SK-N-SH treated with all-trans-retinoic acid at 6 μM for 48 hours (cell line): ENCODE measurements at regions not wholly inside any gene's neighbourhood (a gene's known extent, or its start where the extent isn't known, plus 50 kb on each side); places are given as distances from the start of the nearest gene placed in this dataset.

Experiments
- ATAC-seq: fragments of 200-7000 bp; cut with Tn5 transposase; 3 replicates; pipeline ENCODE4 v1.9.1; 2020; ENCODE audit warnings: mild to moderate bottlenecking, moderate library complexity
- ARNTL ChIP-seq: fragments of 450-650 bp; formaldehyde crosslinking; IDR thresholded peaks from 2 replicates; pipeline ENCODE4 v1.5.0; 2020; ENCODE audit warnings: low read depth, mild to moderate bottlenecking, moderate library complexity, borderline replicate concordance
- BACH2 ChIP-seq: fragments of 250-450 bp; sonication (Bioruptor Pico); IDR thresholded peaks from 2 replicates; pipeline ENCODE4 v1.9.0; 2021; ENCODE audit warnings: mild to moderate bottlenecking, borderline replicate concordance
- CSDC2 ChIP-seq: fragments of 250-450 bp; sonication (Bioruptor Pico); IDR thresholded peaks from 2 replicates; pipeline ENCODE4 v1.5.0; 2020; ENCODE audit warnings: mild to moderate bottlenecking, moderate library complexity
- CSRNP3 ChIP-seq: fragments of 250-450 bp; sonication (Bioruptor Pico); IDR thresholded peaks from 2 replicates; pipeline ENCODE4 v1.5.1; 2021; ENCODE audit warnings: mild to moderate bottlenecking, moderate library complexity
- ESRRG ChIP-seq: fragments of 250-450 bp; sonication (Bioruptor Pico); IDR thresholded peaks from 2 replicates; pipeline ENCODE4 v1.6.1; 2021; ENCODE audit warnings: mild to moderate bottlenecking
- GLIS3 ChIP-seq: fragments of 250-450 bp; sonication (Bioruptor Pico); IDR thresholded peaks from 2 replicates; pipeline ENCODE4 v1.5.0; 2020; ENCODE audit warnings: mild to moderate bottlenecking, moderate library complexity
- ISL1 ChIP-seq: fragments of 250-450 bp; sonication (Bioruptor Pico); IDR thresholded peaks from 2 replicates; pipeline ENCODE4 v2.1.2; 2022; ENCODE audit warnings: mild to moderate bottlenecking, moderate library complexity
- OSR1 ChIP-seq: fragments of 250-450 bp; sonication (Bioruptor Pico); IDR thresholded peaks from 2 replicates; pipeline ENCODE4 v1.8.0; 2022; ENCODE audit warnings: moderate library complexity, mild to moderate bottlenecking, inconsistent platforms
- PATZ1 ChIP-seq: fragments of 250-450 bp; sonication (Bioruptor Pico); IDR thresholded peaks from 2 replicates; pipeline ENCODE4 v1.8.0; 2020; ENCODE audit warnings: mild to moderate bottlenecking, moderate library complexity, borderline replicate concordance
- POU6F1 ChIP-seq: fragments of 250-450 bp; sonication (Bioruptor Pico); IDR thresholded peaks from 2 replicates; pipeline ENCODE4 v1.8.0; 2021; ENCODE audit warnings: low read depth, mild to moderate bottlenecking, moderate library complexity, borderline replicate concordance
- PPARA ChIP-seq: fragments of 250-450 bp; sonication (Bioruptor Pico); IDR thresholded peaks from 2 replicates; pipeline ENCODE4 v1.5.0; 2020; ENCODE audit warnings: mild to moderate bottlenecking, borderline replicate concordance
- RARB ChIP-seq: fragments of 250-450 bp; sonication (Bioruptor Pico); IDR thresholded peaks from 2 replicates; pipeline ENCODE4 v1.8.0; 2021; ENCODE audit warnings: mild to moderate bottlenecking, moderate library complexity
- TCF4 ChIP-seq: fragments of 250-450 bp; sonication (Bioruptor Pico); IDR thresholded peaks from 2 replicates; pipeline ENCODE4 v1.8.0; 2021; ENCODE audit warnings: mild to moderate bottlenecking, moderate library complexity, borderline replicate concordance
- TOX ChIP-seq: fragments of 250-450 bp; sonication (Bioruptor Pico); IDR thresholded peaks from 2 replicates; pipeline ENCODE4 v1.8.0; 2021; ENCODE audit warnings: mild to moderate bottlenecking, moderate library complexity, borderline replicate concordance
- ZC3H10 ChIP-seq: fragments of 250-450 bp; sonication (Bioruptor Pico); IDR thresholded peaks from 2 replicates; pipeline ENCODE4 v1.5.1; 2021; ENCODE audit warnings: mild to moderate bottlenecking, moderate library complexity
- ZFP3 ChIP-seq: fragments of 250-450 bp; sonication (Bioruptor Pico); IDR thresholded peaks from 2 replicates; pipeline ENCODE4 v1.5.0; 2020; ENCODE audit warnings: mild to moderate bottlenecking, moderate library complexity
- ZFP30 ChIP-seq: fragments of 450-650 bp; formaldehyde crosslinking; IDR thresholded peaks from 2 replicates; pipeline ENCODE4 v1.5.0; 2022; ENCODE audit warnings: mild to moderate bottlenecking, moderate library complexity
- ZNF565 ChIP-seq: fragments of 450-650 bp; formaldehyde crosslinking; conservative IDR thresholded peaks from 2 replicates; pipeline ENCODE4 v1.5.0; 2020; ENCODE audit warnings: low read depth, mild to moderate bottlenecking, moderate library complexity
- ZNF70 ChIP-seq: fragments of 450-650 bp; formaldehyde crosslinking; IDR thresholded peaks from 2 replicates; pipeline ENCODE4 v1.5.0; 2020; ENCODE audit warnings: mild to moderate bottlenecking, moderate library complexity
- ZNF8 ChIP-seq: fragments of 450-650 bp; formaldehyde crosslinking; IDR thresholded peaks from 2 replicates; pipeline ENCODE4 v1.5.0; 2020; ENCODE audit warnings: mild to moderate bottlenecking, moderate library complexity
- TF ChIP-seq, protein P1 (sequence below): fragments of 250-450 bp; sonication (Bioruptor Pico); IDR thresholded peaks from 2 replicates; pipeline ENCODE4 v1.5.1; 2020; ENCODE audit warnings: low read depth, mild to moderate bottlenecking, moderate library complexity
- TF ChIP-seq, protein P2 (sequence below): fragments of 250-450 bp; sonication (Bioruptor Pico); IDR thresholded peaks from 2 replicates; pipeline ENCODE4 v1.5.0; 2020; ENCODE audit warnings: mild to moderate bottlenecking, moderate library complexity

DNA sequence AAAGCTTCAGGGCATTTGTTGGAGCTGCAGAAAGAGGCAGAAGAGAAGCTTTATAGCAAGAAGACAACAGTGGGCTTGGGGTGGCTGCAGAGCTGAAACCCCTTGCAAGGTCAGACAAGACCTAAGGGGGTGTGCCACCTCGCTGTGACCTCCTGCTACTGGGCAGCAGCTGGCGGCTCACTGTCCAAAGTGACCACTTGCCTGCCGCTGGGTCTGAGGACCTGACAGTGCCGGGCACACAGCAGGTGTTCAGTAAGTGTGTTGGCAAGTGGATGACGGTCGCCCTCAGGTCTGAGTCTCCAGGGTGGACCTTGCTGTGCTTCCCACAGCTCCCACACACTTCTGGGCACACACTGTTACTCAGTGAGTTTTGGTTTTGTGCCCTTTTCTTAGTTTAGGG, 336.5 kb downstream of the C16orf95 start:
- TF ChIP-seq ZNF8 = no peak
- TF ChIP-seq ZNF70 (CRISPR knock-in tag) = no peak
- no peak for TF ChIP-seq ZFP3 (CRISPR knock-in tag)
- TF ChIP-seq OSR1 (CRISPR knock-in tag) = no peak
- TF ChIP-seq POU6F1 (CRISPR knock-in tag) = no peak
- TF ChIP-seq CSRNP3 (CRISPR knock-in tag) = no peak
- TF ChIP-seq CSDC2 (CRISPR knock-in tag) = no peak
- TF ChIP-seq ZC3H10 (CRISPR knock-in tag) = no peak
- no peak for TF ChIP-seq ZFP30 (CRISPR knock-in tag)
- TF ChIP-seq ISL1 (CRISPR knock-in tag) = no peak
- TF ChIP-seq RARB = no peak
- no peak for TF ChIP-seq PATZ1
- TF ChIP-seq, protein P1, sequence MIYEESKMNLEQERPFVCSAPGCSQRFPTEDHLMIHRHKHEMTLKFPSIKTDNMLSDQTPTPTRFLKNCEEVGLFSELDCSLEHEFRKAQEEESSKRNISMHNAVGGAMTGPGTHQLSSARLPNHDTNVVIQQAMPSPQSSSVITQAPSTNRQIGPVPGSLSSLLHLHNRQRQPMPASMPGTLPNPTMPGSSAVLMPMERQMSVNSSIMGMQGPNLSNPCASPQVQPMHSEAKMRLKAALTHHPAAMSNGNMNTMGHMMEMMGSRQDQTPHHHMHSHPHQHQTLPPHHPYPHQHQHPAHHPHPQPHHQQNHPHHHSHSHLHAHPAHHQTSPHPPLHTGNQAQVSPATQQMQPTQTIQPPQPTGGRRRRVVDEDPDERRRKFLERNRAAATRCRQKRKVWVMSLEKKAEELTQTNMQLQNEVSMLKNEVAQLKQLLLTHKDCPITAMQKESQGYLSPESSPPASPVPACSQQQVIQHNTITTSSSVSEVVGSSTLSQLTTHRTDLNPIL (CRISPR knock-in tag) = no peak
- TF ChIP-seq GLIS3 = no peak
- no peak for TF ChIP-seq ARNTL (CRISPR knock-in tag)
- TF ChIP-seq ESRRG (CRISPR knock-in tag) = no peak
- TF ChIP-seq BACH2 (CRISPR knock-in tag) = no peak
- TF ChIP-seq ZNF565 (CRISPR knock-in tag) = no peak
- ATAC-seq = no peak

GRCh38 chr16:86982347-86982596, 334.9 kb downstream of the C16orf95 start:
- TF ChIP-seq, protein P2, sequence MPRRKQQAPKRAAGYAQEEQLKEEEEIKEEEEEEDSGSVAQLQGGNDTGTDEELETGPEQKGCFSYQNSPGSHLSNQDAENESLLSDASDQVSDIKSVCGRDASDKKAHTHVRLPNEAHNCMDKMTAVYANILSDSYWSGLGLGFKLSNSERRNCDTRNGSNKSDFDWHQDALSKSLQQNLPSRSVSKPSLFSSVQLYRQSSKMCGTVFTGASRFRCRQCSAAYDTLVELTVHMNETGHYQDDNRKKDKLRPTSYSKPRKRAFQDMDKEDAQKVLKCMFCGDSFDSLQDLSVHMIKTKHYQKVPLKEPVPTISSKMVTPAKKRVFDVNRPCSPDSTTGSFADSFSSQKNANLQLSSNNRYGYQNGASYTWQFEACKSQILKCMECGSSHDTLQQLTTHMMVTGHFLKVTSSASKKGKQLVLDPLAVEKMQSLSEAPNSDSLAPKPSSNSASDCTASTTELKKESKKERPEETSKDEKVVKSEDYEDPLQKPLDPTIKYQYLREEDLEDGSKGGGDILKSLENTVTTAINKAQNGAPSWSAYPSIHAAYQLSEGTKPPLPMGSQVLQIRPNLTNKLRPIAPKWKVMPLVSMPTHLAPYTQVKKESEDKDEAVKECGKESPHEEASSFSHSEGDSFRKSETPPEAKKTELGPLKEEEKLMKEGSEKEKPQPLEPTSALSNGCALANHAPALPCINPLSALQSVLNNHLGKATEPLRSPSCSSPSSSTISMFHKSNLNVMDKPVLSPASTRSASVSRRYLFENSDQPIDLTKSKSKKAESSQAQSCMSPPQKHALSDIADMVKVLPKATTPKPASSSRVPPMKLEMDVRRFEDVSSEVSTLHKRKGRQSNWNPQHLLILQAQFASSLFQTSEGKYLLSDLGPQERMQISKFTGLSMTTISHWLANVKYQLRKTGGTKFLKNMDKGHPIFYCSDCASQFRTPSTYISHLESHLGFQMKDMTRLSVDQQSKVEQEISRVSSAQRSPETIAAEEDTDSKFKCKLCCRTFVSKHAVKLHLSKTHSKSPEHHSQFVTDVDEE (CRISPR knock-in tag) = no peak
- no peak for TF ChIP-seq PPARA (CRISPR knock-in tag)
- TF ChIP-seq CSDC2 (CRISPR knock-in tag) = no peak
- TF ChIP-seq, all 23 proteins: peak for 0
- no peak for ATAC-seq

- no peak for ATAC-seq
- TF ChIP-seq, protein P2 (CRISPR knock-in tag) = no peak
- TF ChIP-seq TCF4 (CRISPR knock-in tag) = no peak
- no peak for TF ChIP-seq OSR1 (CRISPR knock-in tag)
- TF ChIP-seq CSDC2 (CRISPR knock-in tag) = no peak
- TF ChIP-seq ZC3H10 (CRISPR knock-in tag) = no peak
- TF ChIP-seq GLIS3 = no peak
- no peak for TF ChIP-seq ZNF565 (CRISPR knock-in tag)
- no peak for TF ChIP-seq ZNF8
- no peak for TF ChIP-seq RARB
- no peak for TF ChIP-seq PATZ1
- no peak for TF ChIP-seq TOX (CRISPR knock-in tag)
- TF ChIP-seq ARNTL (CRISPR knock-in tag) = no peak
- no peak for TF ChIP-seq PPARA (CRISPR knock-in tag)
- no peak for TF ChIP-seq CSRNP3 (CRISPR knock-in tag)
- no peak for TF ChIP-seq ISL1 (CRISPR knock-in tag)
- TF ChIP-seq ZNF70 (CRISPR knock-in tag) = no peak
- TF ChIP-seq ZFP3 (CRISPR knock-in tag) = no peak
Measured at GRCh38 chr16:86982912-86983311, 334.3 kb downstream of the C16orf95 start.
